HL-60 (cell line): ENCODE measurements at regions not wholly inside any gene's neighbourhood (a gene's known extent, or its start where the extent isn't known, plus 50 kb on each side); places are given as distances from the start of the nearest gene placed in this dataset.

Experiments
- GABPA ChIP-seq: IDR thresholded peaks from 2 replicates; pipeline ENCODE4 v1.6.1; 2012; ENCODE audit warnings: low read depth
- TF ChIP-seq, protein P1 (sequence below): IDR thresholded peaks from one replicate; pipeline ENCODE4 v1.5.1; 2011; ENCODE audit warnings: low read length, control low read depth, inconsistent platforms; ENCODE audit not compliant: insufficient read depth

DNA sequence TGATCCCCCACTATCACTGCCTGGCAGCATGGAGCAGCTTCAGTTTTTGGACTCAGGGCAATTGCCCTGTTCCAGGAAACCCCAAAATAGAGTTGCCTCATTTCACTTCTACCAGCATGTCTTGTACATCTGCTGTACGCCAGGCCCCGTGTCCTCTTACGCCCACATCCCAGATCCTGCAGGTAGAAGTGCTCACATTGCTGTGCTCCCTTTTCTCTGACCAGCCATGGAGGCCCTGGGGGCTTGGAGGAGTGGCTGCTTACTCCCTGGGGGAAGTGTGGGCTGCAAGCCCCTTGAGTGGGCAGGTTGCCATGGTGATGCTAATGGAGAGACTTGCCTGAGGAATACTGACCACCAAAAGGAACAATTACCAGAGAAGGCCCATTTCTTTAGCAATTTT lies 55.6 kb upstream of the KCNIP1 start:
- TF ChIP-seq GABPA, result no peak
- TF ChIP-seq, protein P1, sequence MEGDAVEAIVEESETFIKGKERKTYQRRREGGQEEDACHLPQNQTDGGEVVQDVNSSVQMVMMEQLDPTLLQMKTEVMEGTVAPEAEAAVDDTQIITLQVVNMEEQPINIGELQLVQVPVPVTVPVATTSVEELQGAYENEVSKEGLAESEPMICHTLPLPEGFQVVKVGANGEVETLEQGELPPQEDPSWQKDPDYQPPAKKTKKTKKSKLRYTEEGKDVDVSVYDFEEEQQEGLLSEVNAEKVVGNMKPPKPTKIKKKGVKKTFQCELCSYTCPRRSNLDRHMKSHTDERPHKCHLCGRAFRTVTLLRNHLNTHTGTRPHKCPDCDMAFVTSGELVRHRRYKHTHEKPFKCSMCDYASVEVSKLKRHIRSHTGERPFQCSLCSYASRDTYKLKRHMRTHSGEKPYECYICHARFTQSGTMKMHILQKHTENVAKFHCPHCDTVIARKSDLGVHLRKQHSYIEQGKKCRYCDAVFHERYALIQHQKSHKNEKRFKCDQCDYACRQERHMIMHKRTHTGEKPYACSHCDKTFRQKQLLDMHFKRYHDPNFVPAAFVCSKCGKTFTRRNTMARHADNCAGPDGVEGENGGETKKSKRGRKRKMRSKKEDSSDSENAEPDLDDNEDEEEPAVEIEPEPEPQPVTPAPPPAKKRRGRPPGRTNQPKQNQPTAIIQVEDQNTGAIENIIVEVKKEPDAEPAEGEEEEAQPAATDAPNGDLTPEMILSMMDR, result no peak
